ENCODE measurements at regions not wholly inside any gene's neighbourhood (a gene's known extent, or its start where the extent isn't known, plus 50 kb on each side); places are given as distances from the start of the nearest gene placed in this dataset.

GRCh38 chr15:93253681-93254080 is 164.7 kb upstream of the RGMA start:
- H3K27me3 ChIP-seq (ENCODE audit: control insufficient read depth in 2 of 2, insufficient read depth in 2 of 2, low read length in 2 of 2), result peaks cover 0 to 13% of the 10 kb centered on the region in 2 experiments; a peak in 2 of 5 replicates
- POLR2A ChIA-PET, result interaction anchor here (0.7 kb wide), 1 partner anchor 74 kb away, joined by 3 read pairs; no protein-coding TSS in a partner anchor
- BruUV-seq (replicated peaks), result no TSS peak
- no peaks in the 10 kb centered on the region for H4K20me1 ChIP-seq (replicated peaks; ENCODE audit: control insufficient read depth, insufficient read depth, low read length)
- DNase-seq (ENCODE audit: extremely low read depth in 1 of 4, low spot score in 3 of 4) (no peak), FAIRE-seq (no peak), ATAC-seq (no peak)
- no peaks in the 10 kb centered on the region for H3K4me1 ChIP-seq (replicated peaks in 1 of 2; ENCODE audit: control insufficient read depth in 2 of 2, insufficient read depth in 2 of 2, low read length in 2 of 2)
- no peaks in the 10 kb centered on the region for H3K36me3 ChIP-seq (ENCODE audit: control insufficient read depth, insufficient read depth, low read length)
- H3K27ac ChIP-seq (ENCODE audit: extremely low read depth, low read depth, low read length), result no peak overlapping the region
- in situ Hi-C loops (cut with MboI) (no loop called here), intact Hi-C loops (cut with micrococcal nuclease) (no loop called here)
- H3K9me1 ChIP-seq (ENCODE audit: control insufficient read depth, insufficient read depth, low read length), result no peaks in the 10 kb centered on the region
- H3K9me3 ChIP-seq (replicated peaks; ENCODE audit: control insufficient read depth, insufficient read depth, low read depth, low read length), result no peaks in the 10 kb centered on the region
- H2AFZ ChIP-seq (ENCODE audit: low read depth, low read length), result no peak overlapping the region
- CTCF ChIA-PET (ENCODE audit: low intra/inter-chr PET ratio), result no interaction called here
- H3K79me2 ChIP-seq (ENCODE audit: control insufficient read depth, insufficient read depth, low read length), result no peaks in the 10 kb centered on the region
- 0% methylated on average over 3 of the region's 3 CpGs for whole genome bisulfite sequencing (ENCODE audit: insufficient coverage, low coverage, missing lambda C conversion rate)
- no peak overlapping the region for H3K9ac ChIP-seq (ENCODE audit: insufficient read depth in 1 of 2, low read depth in 2 of 2, low read length in 2 of 2)
- no peak overlapping the region for H3K4me2 ChIP-seq (ENCODE audit: insufficient read depth, low read length)
- no peak overlapping the region for H3K4me3 ChIP-seq
- TF ChIP-seq PBX2 (CRISPR knock-in tag; IDR thresholded peaks at IDR 0.05; ENCODE audit: low read depth), result no peak
- no peak for TF ChIP-seq PBX2 (tag; conservative IDR thresholded peaks at IDR 0.05; ENCODE audit: low read depth)
- no peak for TF ChIP-seq CBX1 (IDR thresholded peaks at IDR 0.05; ENCODE audit: low read depth)
- TF ChIP-seq SNAPC5 (CRISPR knock-in tag; IDR thresholded peaks at IDR 0.05), result no peak
- TF ChIP-seq ZKSCAN1 (IDR thresholded peaks at IDR 0.05; ENCODE audit: low read depth, low read length), result no peak
- TF ChIP-seq GTF2E2 (tag; IDR thresholded peaks at IDR 0.05), result no peak
- no peak for TF ChIP-seq HMGXB4 (CRISPR knock-in tag; IDR thresholded peaks at IDR 0.05)
- no peak for TF ChIP-seq CREB3 (tag; conservative IDR thresholded peaks at IDR 0.05; ENCODE audit: low read depth)
- no peak for TF ChIP-seq CHD1 (IDR thresholded peaks at IDR 0.05; ENCODE audit: low read length)
- TF ChIP-seq CTCFL (IDR thresholded peaks at IDR 0.05; ENCODE audit: borderline replicate concordance, insufficient read depth, low read depth, low read length, poor library complexity, severe bottlenecking), result no peak
- no peak for TF ChIP-seq ZNF511 (CRISPR knock-in tag; IDR thresholded peaks at IDR 0.05)

All from K562 (cell line).